ENCODE measurements at regions not wholly inside any gene's neighbourhood (a gene's known extent, or its start where the extent isn't known, plus 50 kb on each side); places are given as distances from the start of the nearest gene placed in this dataset.

- no peak for TF ChIP-seq CTCF (IDR thresholded peaks at IDR 0.05)
- H3K27me3 ChIP-seq, result no peaks in the 10 kb centered on the region
- H3K36me3 ChIP-seq, result no peaks in the 10 kb centered on the region
- H3K4me3 ChIP-seq (ENCODE audit: low read depth in 1 of 2, low read length in 1 of 2), result no peak overlapping the region
- no peak overlapping the region for H3K27ac ChIP-seq
- no peaks in the 10 kb centered on the region for H3K4me1 ChIP-seq (ENCODE audit: control insufficient read depth in 1 of 2, insufficient read depth in 1 of 2, low read depth in 1 of 2, low read length in 1 of 2)
- H3K9me3 ChIP-seq, result no peaks in the 10 kb centered on the region
Measured at GRCh38 chr15:93608643-93609148, 519.7 kb upstream of the RGMA start.

- H3K27me3 ChIP-seq, result no peaks in the 10 kb centered on the region
- no peaks in the 10 kb centered on the region for H3K4me1 ChIP-seq (ENCODE audit: control insufficient read depth in 1 of 2, insufficient read depth in 1 of 2, low read depth in 1 of 2, low read length in 1 of 2)
- no peaks in the 10 kb centered on the region for H3K9me3 ChIP-seq
- no peak overlapping the region for H3K27ac ChIP-seq
- H3K4me3 ChIP-seq (ENCODE audit: low read depth in 1 of 2, low read length in 1 of 2), result no peak overlapping the region
- no peak for TF ChIP-seq CTCF (IDR thresholded peaks at IDR 0.05)
- no peaks in the 10 kb centered on the region for H3K36me3 ChIP-seq
Measured at GRCh38 chr15:93603550-93603949, 514.5 kb upstream of the RGMA start.

GRCh38 chr15:93587059-93587521, 498.1 kb upstream of the RGMA start:
- H3K27ac ChIP-seq, result no peak overlapping the region
- no peaks in the 10 kb centered on the region for H3K4me1 ChIP-seq (ENCODE audit: control insufficient read depth in 1 of 2, insufficient read depth in 1 of 2, low read depth in 1 of 2, low read length in 1 of 2)
- TF ChIP-seq CTCF (IDR thresholded peaks at IDR 0.05), result no peak
- H3K4me3 ChIP-seq (ENCODE audit: low read depth in 1 of 2, low read length in 1 of 2), result no peak overlapping the region
- no peaks in the 10 kb centered on the region for H3K9me3 ChIP-seq
- H3K27me3 ChIP-seq, result peaks cover 3% of the 10 kb centered on the region
- no peaks in the 10 kb centered on the region for H3K36me3 ChIP-seq

GRCh38 chr15:93585012-93585411, 496.0 kb upstream of the RGMA start:
- Histone ChIP-seq H3K36me3 (no peaks in the 10 kb centered on the region), H3K27ac (no peak overlapping the region), H3K27me3 (peaks cover 3% of the 10 kb centered on the region), H3K4me1 (ENCODE audit: control insufficient read depth in 1 of 2, insufficient read depth in 1 of 2, low read depth in 1 of 2, low read length in 1 of 2) (no peaks in the 10 kb centered on the region), H3K9me3 (no peaks in the 10 kb centered on the region), H3K4me3 (ENCODE audit: low read depth in 1 of 2, low read length in 1 of 2) (no peak overlapping the region)
- TF ChIP-seq CTCF (IDR thresholded peaks at IDR 0.05), result no peak

GRCh38 chr15:93583968-93584367, 495.0 kb upstream of the RGMA start:
- Histone ChIP-seq H3K9me3 (no peaks in the 10 kb centered on the region), H3K4me3 (ENCODE audit: low read depth in 1 of 2, low read length in 1 of 2) (no peak overlapping the region), H3K27me3 (peaks cover 3% of the 10 kb centered on the region), H3K27ac (no peak overlapping the region), H3K36me3 (no peaks in the 10 kb centered on the region), H3K4me1 (ENCODE audit: control insufficient read depth in 1 of 2, insufficient read depth in 1 of 2, low read depth in 1 of 2, low read length in 1 of 2) (no peaks in the 10 kb centered on the region)
- no peak for TF ChIP-seq CTCF (IDR thresholded peaks at IDR 0.05)

- H3K27me3 ChIP-seq, result peaks cover 2% of the 10 kb centered on the region
- H3K36me3 ChIP-seq, result no peaks in the 10 kb centered on the region
- no peak overlapping the region for H3K27ac ChIP-seq
- no peaks in the 10 kb centered on the region for H3K9me3 ChIP-seq
- H3K4me3 ChIP-seq (ENCODE audit: low read depth in 1 of 2, low read length in 1 of 2), result no peak overlapping the region
- H3K4me1 ChIP-seq (ENCODE audit: control insufficient read depth in 1 of 2, insufficient read depth in 1 of 2, low read depth in 1 of 2, low read length in 1 of 2), result no peaks in the 10 kb centered on the region
- no peak for TF ChIP-seq CTCF (IDR thresholded peaks at IDR 0.05)
Measured at GRCh38 chr15:93583552-93583951, 494.5 kb upstream of the RGMA start.

Measured in neutrophil (primary cell).